MM.1S (cell line): ENCODE measurements at regions not wholly inside any gene's neighbourhood (a gene's known extent, or its start where the extent isn't known, plus 50 kb on each side); places are given as distances from the start of the nearest gene placed in this dataset.

Experiments
- DNase-seq: peaks from one replicate; pipeline ENCODE4 v3.0.0-alpha.2; 2015
- H2AFZ ChIP-seq: fragments of 300-600 bp; sonication (generic); 2 replicates; pipeline ENCODE4 v1.6.0; 2016; ENCODE audit warnings: antibody characterized with exemption, low read length
- H3F3A ChIP-seq: fragments of 300-600 bp; sonication (generic); 2 replicates; pipeline ENCODE4 v1.6.1; 2016; ENCODE audit warnings: mild to moderate bottlenecking, antibody characterized with exemption, low read length, moderate library complexity, mixed read lengths; ENCODE audit not compliant: insufficient read depth
- H3K27ac ChIP-seq: fragments of 300-600 bp; sonication (generic); 2 replicates; pipeline ENCODE4 v1.5.1; 2016; ENCODE audit warnings: mild to moderate bottlenecking, low read length
- H3K27me3 ChIP-seq: fragments of 300-600 bp; sonication (generic); replicated peaks from 2 replicates; pipeline ENCODE4 v1.6.0; 2016; ENCODE audit warnings: low read length; ENCODE audit not compliant: insufficient read depth
- H3K36me3 ChIP-seq: fragments of 300-600 bp; sonication (generic); replicated peaks from 2 replicates; pipeline ENCODE4 v1.6.1; 2016; ENCODE audit warnings: mild to moderate bottlenecking, low read length, mixed read lengths; ENCODE audit not compliant: insufficient read depth
- H3K4me1 ChIP-seq: fragments of 300-600 bp; sonication (generic); 2 replicates; pipeline ENCODE4 v1.6.1; 2016; ENCODE audit warnings: low read length, mixed read lengths
- H3K4me2 ChIP-seq: fragments of 300-600 bp; sonication (generic); 2 replicates; pipeline ENCODE4 v1.6.0; 2016; ENCODE audit warnings: low read depth, low read length
- H3K4me3 ChIP-seq: fragments of 300-600 bp; sonication (generic); 2 replicates; pipeline ENCODE4 v1.5.1; 2016; ENCODE audit warnings: low read length, mixed read lengths
- H3K79me2 ChIP-seq: fragments of 300-600 bp; sonication (generic); 2 replicates; pipeline ENCODE4 v1.6.1; 2016; ENCODE audit warnings: mixed run types, low read length, mixed read lengths
- H3K9ac ChIP-seq: fragments of 300-600 bp; sonication (generic); 2 replicates; pipeline ENCODE4 v1.6.1; 2016; ENCODE audit warnings: low read length, mixed read lengths
- H3K9me2 ChIP-seq: fragments of 300-600 bp; sonication (generic); replicated peaks from 2 replicates; pipeline ENCODE4 v1.6.1; 2016; ENCODE audit warnings: mild to moderate bottlenecking, low read length, mixed read lengths; ENCODE audit not compliant: insufficient read depth
- H3K9me3 ChIP-seq: fragments of 300-600 bp; sonication (generic); replicated peaks from 2 replicates; pipeline ENCODE4 v1.6.1; 2016; ENCODE audit warnings: mild to moderate bottlenecking, low read length, mixed read lengths; ENCODE audit not compliant: insufficient read depth
- H4K20me1 ChIP-seq: fragments of 300-600 bp; sonication (generic); 2 replicates; pipeline ENCODE4 v1.6.1; 2016; ENCODE audit warnings: mild to moderate bottlenecking, low read length, moderate library complexity, mixed read lengths; ENCODE audit not compliant: insufficient read depth
- CTCF ChIP-seq: fragments of 300-600 bp; sonication (generic); IDR thresholded peaks from 2 replicates; pipeline ENCODE4 v1.5.1; 2016; ENCODE audit warnings: antibody characterized with exemption, low read length, mixed read lengths
- EZH2 ChIP-seq: fragments of 300-600 bp; sonication (generic); optimal IDR thresholded peaks from 2 replicates; pipeline ENCODE3; 2017; ENCODE audit warnings: low read depth, mild to moderate bottlenecking, antibody characterized with exemption, low read length, mixed read lengths
- EZH2phosphoT487 ChIP-seq: fragments of 300-600 bp; sonication (generic); IDR thresholded peaks from 2 replicates; pipeline ENCODE4 v1.6.1; 2018; ENCODE audit warnings: antibody characterized with exemption, low read length

- Histone ChIP-seq H3K9me2 (no peaks in the 10 kb centered on the region), H3F3A (no peaks in the 10 kb centered on the region), H3K9ac (no peak overlapping the region), H3K27me3 (no peaks in the 10 kb centered on the region), H2AFZ (no peak overlapping the region), H3K4me3 (no peak overlapping the region), H3K4me2 (no peak overlapping the region), H3K27ac (no peak overlapping the region), H3K36me3 (no peaks in the 10 kb centered on the region), H4K20me1 (no peaks in the 10 kb centered on the region), H3K4me1 (no peaks in the 10 kb centered on the region), H3K9me3 (no peaks in the 10 kb centered on the region), H3K79me2 (no peaks in the 10 kb centered on the region)
- DNase-seq = no peak
- no peak for TF ChIP-seq EZH2phosphoT487
- TF ChIP-seq CTCF = no peak
- TF ChIP-seq EZH2 = no peak
Measured at GRCh38 chr6:79422666-79423065, 114.6 kb downstream of the LCA5 start.

- no peak overlapping the region for H3K9ac ChIP-seq
Measured at GRCh38 chr6:79421707-79422484, 115.3 kb downstream of the LCA5 start.

GRCh38 chr6:79421001-79421411 lies 116.2 kb downstream of the LCA5 start:
- no peaks in the 10 kb centered on the region for H3K9me2 ChIP-seq
- no peaks in the 10 kb centered on the region for H3K4me1 ChIP-seq
- no peak overlapping the region for H3K27ac ChIP-seq
- no peak for TF ChIP-seq EZH2phosphoT487
- TF ChIP-seq EZH2 = no peak
- TF ChIP-seq CTCF = no peak
- H3F3A ChIP-seq = no peaks in the 10 kb centered on the region
- no peaks in the 10 kb centered on the region for H3K79me2 ChIP-seq
- no peak overlapping the region for H3K9ac ChIP-seq
- no peak for DNase-seq
- no peak overlapping the region for H3K4me3 ChIP-seq
- H2AFZ ChIP-seq = no peak overlapping the region
- no peaks in the 10 kb centered on the region for H3K27me3 ChIP-seq
- no peaks in the 10 kb centered on the region for H3K9me3 ChIP-seq
- no peak overlapping the region for H3K4me2 ChIP-seq
- H3K36me3 ChIP-seq = no peaks in the 10 kb centered on the region
- H4K20me1 ChIP-seq = no peaks in the 10 kb centered on the region

More at GRCh38 chr6:79421707-79422484, 115.3 kb downstream of the LCA5 start:
- no peak overlapping the region for H3K27ac ChIP-seq
- no peaks in the 10 kb centered on the region for H3K36me3 ChIP-seq
- H3K79me2 ChIP-seq = no peaks in the 10 kb centered on the region
- no peaks in the 10 kb centered on the region for H3K27me3 ChIP-seq
- no peak overlapping the region for H3K4me3 ChIP-seq
- no peak overlapping the region for H3K4me2 ChIP-seq
- TF ChIP-seq EZH2 (no peak), EZH2phosphoT487 (no peak), CTCF (no peak)
- no peaks in the 10 kb centered on the region for H3K4me1 ChIP-seq
- no peak overlapping the region for H2AFZ ChIP-seq
- no peaks in the 10 kb centered on the region for H3F3A ChIP-seq
- no peaks in the 10 kb centered on the region for H4K20me1 ChIP-seq
- H3K9me2 ChIP-seq = no peaks in the 10 kb centered on the region
- DNase-seq = no peak
- H3K9me3 ChIP-seq = no peaks in the 10 kb centered on the region
